ENCODE measurements at regions not wholly inside any gene's neighbourhood (a gene's known extent, or its start where the extent isn't known, plus 50 kb on each side); places are given as distances from the start of the nearest gene placed in this dataset.

GRCh38 chr2:156663757-156664409, 227.7 kb downstream of the GPD2 start:
- DNase-seq (ENCODE audit: low read depth): no peak
- H3K4me3 ChIP-seq (ENCODE audit: low read depth, low read length): no peak overlapping the region
- no peak for TF ChIP-seq CTCF (IDR thresholded peaks at IDR 0.05; ENCODE audit: control insufficient read depth, extremely low read depth, insufficient read depth)

GRCh38 chr2:156666130-156666785, 230.1 kb downstream of the GPD2 start:
- no peak for DNase-seq (ENCODE audit: low read depth)
- TF ChIP-seq CTCF (IDR thresholded peaks at IDR 0.05; ENCODE audit: control insufficient read depth, extremely low read depth, insufficient read depth): no peak
- no peak overlapping the region for H3K4me3 ChIP-seq (ENCODE audit: low read depth, low read length)

- no peak for DNase-seq (ENCODE audit: low read depth)
- H3K4me3 ChIP-seq (ENCODE audit: low read depth, low read length): no peak overlapping the region
- TF ChIP-seq CTCF (IDR thresholded peaks at IDR 0.05; ENCODE audit: control insufficient read depth, extremely low read depth, insufficient read depth): no peak
These were observed 233.9 kb downstream of the GPD2 start for GRCh38 chr2:156670104-156670503.

- DNase-seq (ENCODE audit: low read depth): no peak
- TF ChIP-seq CTCF (IDR thresholded peaks at IDR 0.05; ENCODE audit: control insufficient read depth, extremely low read depth, insufficient read depth): no peak
- H3K4me3 ChIP-seq (ENCODE audit: low read depth, low read length): no peak overlapping the region
These were observed 235.7 kb downstream of the GPD2 start for GRCh38 chr2:156671706-156672361.

GRCh38 chr2:156672556-156673332, 236.6 kb downstream of the GPD2 start:
- no peak for DNase-seq (ENCODE audit: low read depth)
- no peak overlapping the region for H3K4me3 ChIP-seq (ENCODE audit: low read depth, low read length)
- no peak for TF ChIP-seq CTCF (IDR thresholded peaks at IDR 0.05; ENCODE audit: control insufficient read depth, extremely low read depth, insufficient read depth)

- no peak overlapping the region for H3K4me3 ChIP-seq (ENCODE audit: low read depth, low read length)
- no peak for TF ChIP-seq CTCF (IDR thresholded peaks at IDR 0.05; ENCODE audit: control insufficient read depth, extremely low read depth, insufficient read depth)
- no peak for DNase-seq (ENCODE audit: low read depth)
These were observed 237.1 kb downstream of the GPD2 start for GRCh38 chr2:156673333-156673615.
